K562 (cell line): ENCODE measurements at regions not wholly inside any gene's neighbourhood (a gene's known extent, or its start where the extent isn't known, plus 50 kb on each side); places are given as distances from the start of the nearest gene placed in this dataset.

Experiments
- ATAC-seq: fragments of 200-7000 bp; cut with Tn5 transposase; 3 replicates; pipeline ENCODE4 v1.9.1; 2020; ENCODE audit warnings: moderate library complexity
- BruUV-seq: library from RNA; stranded (reverse); fragments of 400-500 nt; replicated peaks from 2 replicates; lab custom pipeline; 2021; lab: Mats Ljungman, UMichigan
- CTCF ChIA-PET: fragments of 300-600 bp; formaldehyde crosslinking; extraction: SDS; loops from one replicate; lab custom pipeline; 2021; ENCODE audit warnings: low intra/inter-chr PET ratio; lab: Yijun Ruan, JAX
- POLR2A ChIA-PET: fragments of 300-600, 350-650 bp; sonication (Branson Sonifier 250); formaldehyde crosslinking; extraction: SDS; loops from one replicate; lab custom pipeline; 2021; ENCODE audit warnings: antibody characterized with exemption, inconsistent platforms; lab: Yijun Ruan, JAX
- DNase-seq, 4 experiments: peaks; one replicate each; pipeline versions ENCODE4 v3.0.0 to v3.0.0-alpha.2; 2011 to 2018; ENCODE audit warnings: low spot score in 3 of 4, mixed read lengths in 3 of 4; ENCODE audit errors: extremely low read depth in 1 of 4
- FAIRE-seq: peaks from 2 replicates; lab custom pipeline; 2011; peaks lifted over from hg19 to GRCh38; lab: Jason Lieb, UNC
- H2AFZ ChIP-seq: 2 replicates; pipeline ENCODE4 v1.6.0; 2011; ENCODE audit warnings: low read depth, low read length, control low read depth, inconsistent platforms
- H3K27ac ChIP-seq: fragments of 200-600 bp; 3 replicates; pipeline ENCODE4 v1.8.0; 2011; ENCODE audit warnings: low read depth, mild to moderate bottlenecking, control low read depth, inconsistent platforms, low read length, moderate library complexity, mixed read lengths; ENCODE audit errors: extremely low read depth
- H3K27me3 ChIP-seq, 2 experiments: fragments of 300-600 bp in 1 of 2; 2 replicates in 1 of 2; 3 replicates in 1 of 2; pipeline versions ENCODE4 v1.6.0 to v1.8.0; 2011; ENCODE audit warnings: inconsistent platforms in 2 of 2, low read length in 2 of 2, mild to moderate bottlenecking in 1 of 2, mixed read lengths in 1 of 2, moderate library complexity in 1 of 2; ENCODE audit not compliant: control insufficient read depth in 2 of 2, insufficient read depth in 2 of 2
- H3K36me3 ChIP-seq: fragments of 300-600 bp; 3 replicates; pipeline ENCODE4 v1.8.0; 2011; ENCODE audit warnings: mild to moderate bottlenecking, low read length, inconsistent platforms; ENCODE audit not compliant: control insufficient read depth, insufficient read depth
- H3K4me1 ChIP-seq, 2 experiments: fragments of 200-600 bp in 1 of 2; replicated peaks in 1 of 2; 2 replicates in 1 of 2; 3 replicates in 1 of 2; pipeline versions ENCODE4 v1.5.1 to v1.8.0; 2011; ENCODE audit warnings: inconsistent platforms in 2 of 2, low read length in 2 of 2, mild to moderate bottlenecking in 1 of 2, mixed read lengths in 1 of 2, moderate library complexity in 1 of 2; ENCODE audit not compliant: control insufficient read depth in 2 of 2, insufficient read depth in 2 of 2
- H3K4me2 ChIP-seq: 2 replicates; pipeline ENCODE4 v1.6.1; 2011; ENCODE audit warnings: low read length, control low read depth, inconsistent platforms, mixed read lengths; ENCODE audit not compliant: insufficient read depth
- H3K4me3 ChIP-seq: fragments of 200-600 bp; sonication (generic), shearing (Covaris generic); 2 replicates; pipeline ENCODE4 v1.5.1; 2016; ENCODE audit warnings: control low read depth, inconsistent platforms
- H3K79me2 ChIP-seq: fragments of 200-600 bp; 3 replicates; pipeline ENCODE4 v1.8.0; 2011; ENCODE audit warnings: low read length, inconsistent platforms; ENCODE audit not compliant: control insufficient read depth, insufficient read depth
- H3K9ac ChIP-seq, 2 experiments: 2 replicates each; pipeline versions ENCODE4 v1.6.0 to v1.6.1; 2011; ENCODE audit warnings: low read depth in 2 of 2, low read length in 2 of 2, control low read depth in 1 of 2, inconsistent platforms in 1 of 2, mild to moderate bottlenecking in 1 of 2, mixed read lengths in 1 of 2; ENCODE audit not compliant: insufficient read depth in 1 of 2
- H3K9me1 ChIP-seq: one replicate; pipeline ENCODE4 v1.6.0; 2011; ENCODE audit warnings: inconsistent platforms, mild to moderate bottlenecking, low read length, moderate library complexity; ENCODE audit not compliant: control insufficient read depth, insufficient read depth
- H3K9me3 ChIP-seq: replicated peaks from 2 replicates; pipeline ENCODE4 v1.5.1; 2011; ENCODE audit warnings: low read depth, low read length, inconsistent platforms; ENCODE audit not compliant: control insufficient read depth, insufficient read depth
- H4K20me1 ChIP-seq: replicated peaks from 2 replicates; pipeline ENCODE4 v1.6.1; 2011; ENCODE audit warnings: low read length, inconsistent platforms, mixed read lengths; ENCODE audit not compliant: control insufficient read depth, insufficient read depth
- CREB5 ChIP-seq: fragments of 250-450 bp; sonication (Bioruptor Pico); IDR thresholded peaks from 2 replicates; pipeline ENCODE4 v1.5.0; 2020; ENCODE audit warnings: mild to moderate bottlenecking
- E2F5 ChIP-seq: sonication (generic); formaldehyde crosslinking; IDR thresholded peaks from 2 replicates; pipeline ENCODE4 v1.8.0; 2022; ENCODE audit warnings: mild to moderate bottlenecking, missing genetic modification reagents
- HDAC6 ChIP-seq: IDR thresholded peaks from 2 replicates; pipeline ENCODE4 v1.6.1; 2012; ENCODE audit warnings: low read depth, mild to moderate bottlenecking, control low read depth, inconsistent platforms, low read length, moderate library complexity
- HNRNPK ChIP-seq: fragments of 200-400 bp; formaldehyde crosslinking; IDR thresholded peaks from one replicate; pipeline ENCODE4 v1.6.1; 2018; ENCODE audit warnings: mild to moderate bottlenecking, low read depth, low read length; ENCODE audit not compliant: poor library complexity, severe bottlenecking
- NCOA6 ChIP-seq: fragments of 450-650 bp; IDR thresholded peaks from 2 replicates; pipeline ENCODE4 v1.6.1; 2017; ENCODE audit warnings: mild to moderate bottlenecking
- NONO ChIP-seq, 2 experiments: fragments of 200-400 bp in 1 of 2; fragments of 450-650 bp in 1 of 2; formaldehyde crosslinking in 1 of 2; IDR thresholded peaks; 2 replicates each; pipeline ENCODE4 v1.6.1; 2017; ENCODE audit warnings: low read depth in 2 of 2, mild to moderate bottlenecking in 2 of 2, moderate library complexity in 2 of 2, low read length in 1 of 2
- RFX1 ChIP-seq: fragments of 450-650 bp; IDR thresholded peaks from 2 replicates; pipeline ENCODE4 v1.6.1; 2016; ENCODE audit warnings: mild to moderate bottlenecking, moderate library complexity
- SREBF1 ChIP-seq: fragments of 150-350 bp; IDR thresholded peaks from 2 replicates; pipeline ENCODE4 v1.6.1; 2014; ENCODE audit warnings: antibody characterized with exemption, low read depth, low read length, borderline replicate concordance
- SUPT5H ChIP-seq: fragments of 450-650 bp; IDR thresholded peaks from 2 replicates; pipeline ENCODE4 v1.6.1; 2016
- THAP7 ChIP-seq: fragments of 250-450 bp; sonication (Bioruptor Pico); IDR thresholded peaks from 2 replicates; pipeline ENCODE4 v1.5.0; 2021
- ZNF174 ChIP-seq: fragments of 250-450 bp; sonication (Bioruptor Pico); IDR thresholded peaks from 2 replicates; pipeline ENCODE4 v1.4.0; 2020; ENCODE audit warnings: mild to moderate bottlenecking
- ZNF184 ChIP-seq: sonication (generic); formaldehyde crosslinking; IDR thresholded peaks from 2 replicates; pipeline ENCODE4 v1.5.0; 2020; ENCODE audit warnings: missing genetic modification reagents
- ZNF280A ChIP-seq: fragments of 450-650 bp; IDR thresholded peaks from 2 replicates; pipeline ENCODE4 v1.6.1; 2018; ENCODE audit warnings: mild to moderate bottlenecking, low read depth; ENCODE audit not compliant: partially characterized antibody
- ZNF3 ChIP-seq: fragments of 250-450 bp; sonication (Bioruptor Pico); IDR thresholded peaks from 2 replicates; pipeline ENCODE4 v1.5.0; 2021; ENCODE audit warnings: mild to moderate bottlenecking, moderate library complexity
- ZNF512 ChIP-seq: IDR thresholded peaks from 2 replicates; pipeline ENCODE4 v1.6.1; 2016; ENCODE audit warnings: missing genetic modification characterization, missing compliant biosample characterization
- ZNF551 ChIP-seq: fragments of 250-450 bp; sonication (Bioruptor Pico); IDR thresholded peaks from 2 replicates; pipeline ENCODE4 v1.5.0; 2021; ENCODE audit warnings: mild to moderate bottlenecking, moderate library complexity
- ZNF75A ChIP-seq: fragments of 450-650 bp; formaldehyde crosslinking; IDR thresholded peaks from 2 replicates; pipeline ENCODE4 v1.4.0; 2020; ENCODE audit warnings: mild to moderate bottlenecking
- WGBS: fragments of 100-300 bp; shearing (Covaris generic); methylation state at CpG from one replicate; pipeline ENCODE4 v1.1.6; 2016; ENCODE audit warnings: low coverage, mixed read lengths; ENCODE audit not compliant: insufficient coverage; ENCODE audit errors: missing lambda C conversion rate; 5-methylcytosine and 5-hydroxymethylcytosine counted together
- in situ Hi-C: fragments of 300-500 bp; cut with MboI; formaldehyde crosslinking; loops from 4 replicates; pipeline ENCODE4 v1.15.0; 2018; ENCODE audit warnings: inconsistent platforms, mixed read lengths
- intact Hi-C: fragments of 100-400 bp; cut with micrococcal nuclease; formaldehyde crosslinking; loops from 2 replicates; pipeline ENCODE4 v1.14.2; 2022

GRCh38 chr2:200757399-200757798 lies 54.3 kb upstream of the BZW1 start (continued):
- TF ChIP-seq E2F5 (CRISPR knock-in tag) (no peak), RFX1 (no peak), CREB5 (CRISPR knock-in tag) (no peak), NCOA6 (no peak), ZNF75A (CRISPR knock-in tag) (no peak), HNRNPK (no peak)

- ChIA-PET POLR2A (interaction anchor here (2.0 kb wide), 1 partner anchor 10 kb away, joined by 7 read pairs; no protein-coding TSS in a partner anchor), CTCF (no interaction called here)
- H3K27me3 ChIP-seq = peaks cover 4 to 20% of the 10 kb centered on the region in 2 experiments; a peak in 3 of 5 replicates
- FAIRE-seq (no peak), ATAC-seq (no peak), DNase-seq (no peak)
- no peak overlapping the region for H3K9ac ChIP-seq
- H3K9me1 ChIP-seq = no peaks in the 10 kb centered on the region
- TF ChIP-seq ZNF174 (CRISPR knock-in tag) (no peak), NONO (IDR thresholded peaks at IDR 0.05; ENCODE audit: low read depth in 2 of 2, low read length in 1 of 2) (no peak), ZNF184 (CRISPR knock-in tag) (no peak), THAP7 (CRISPR knock-in tag) (no peak), HDAC6 (no peak), ZNF3 (CRISPR knock-in tag) (no peak), SUPT5H (no peak), SREBF1 (no peak), ZNF512 (tag) (no peak), ZNF280A (no peak), ZNF551 (CRISPR knock-in tag) (no peak)
- H4K20me1 ChIP-seq = no peaks in the 10 kb centered on the region
- intact Hi-C loops (no loop called here), in situ Hi-C loops (no loop called here)
- H3K4me2 ChIP-seq = no peak overlapping the region
- no peak overlapping the region for H2AFZ ChIP-seq
- no peaks in the 10 kb centered on the region for H3K9me3 ChIP-seq
- H3K4me1 ChIP-seq = no peaks in the 10 kb centered on the region
- no peak overlapping the region for H3K27ac ChIP-seq
- no peak overlapping the region for H3K4me3 ChIP-seq
- no peaks in the 10 kb centered on the region for H3K79me2 ChIP-seq
- no TSS peak for BruUV-seq
- no peaks in the 10 kb centered on the region for H3K36me3 ChIP-seq
- WGBS = 0% methylated on average over 4 of the region's 4 CpGs
These were observed 53.4 kb upstream of the BZW1 start for GRCh38 chr2:200758341-200758740.
